ENCODE measurements at regions not wholly inside any gene's neighbourhood (a gene's known extent, or its start where the extent isn't known, plus 50 kb on each side); places are given as distances from the start of the nearest gene placed in this dataset.
"Not testable (repeated sequence)": the region's sequence is repeated elsewhere in the genome, so short reads cannot be mapped to it uniquely, and the experiment has no call there.

- TF ChIP-seq ZFX (IDR thresholded peaks at IDR 0.05) (no peak), CTCF (conservative IDR thresholded peaks at IDR 0.05) (no peak)
- H3K27ac ChIP-seq: no peak overlapping the region
Observed at GRCh38 chr10:125231116-125231812, 70.9 kb upstream of the CTBP2 start.

GRCh38 chr10:125230251-125230650, 69.9 kb upstream of the CTBP2 start:
- TF ChIP-seq CTCF (conservative IDR thresholded peaks at IDR 0.05): no peak
- no peak for TF ChIP-seq ZFX (IDR thresholded peaks at IDR 0.05)
- H3K27ac ChIP-seq: no peak overlapping the region

GRCh38 chr10:125228245-125228940, 68.0 kb upstream of the CTBP2 start:
- H3K27ac ChIP-seq: not testable (repeated sequence)

GRCh38 chr10:125227546-125227945, 67.2 kb upstream of the CTBP2 start:
- TF ChIP-seq CTCF (conservative IDR thresholded peaks at IDR 0.05) (no peak), ZFX (IDR thresholded peaks at IDR 0.05) (no peak)
- H3K27ac ChIP-seq: no peak overlapping the region

GRCh38 chr10:125226823-125227222, 66.5 kb upstream of the CTBP2 start:
- H3K27ac ChIP-seq: no peak overlapping the region
- TF ChIP-seq ZFX (IDR thresholded peaks at IDR 0.05) (no peak), CTCF (conservative IDR thresholded peaks at IDR 0.05) (no peak)

GRCh38 chr10:125226005-125226404, 65.6 kb upstream of the CTBP2 start:
- no peak for TF ChIP-seq CTCF (conservative IDR thresholded peaks at IDR 0.05)
- no peak for TF ChIP-seq ZFX (IDR thresholded peaks at IDR 0.05)

GRCh38 chr10:125225051-125225450, 64.7 kb upstream of the CTBP2 start:
- H3K27ac ChIP-seq: no peak overlapping the region

More at GRCh38 chr10:125226005-125226404, 65.6 kb upstream of the CTBP2 start:
- H3K27ac ChIP-seq: no peak overlapping the region

More at GRCh38 chr10:125225051-125225450, 64.7 kb upstream of the CTBP2 start:
- TF ChIP-seq ZFX (IDR thresholded peaks at IDR 0.05) (no peak), CTCF (conservative IDR thresholded peaks at IDR 0.05) (no peak)
